Calu3 (cell line): ENCODE measurements at regions not wholly inside any gene's neighbourhood (a gene's known extent, or its start where the extent isn't known, plus 50 kb on each side); places are given as distances from the start of the nearest gene placed in this dataset.

Experiments used
- BruUV-seq: library from RNA; stranded (reverse); fragments of 400-500 nt; replicated peaks from 2 replicates; lab custom pipeline; 2021; lab: Mats Ljungman, UMichigan
- CTCF ChIA-PET: fragments of 300-600 bp; sonication (Branson Sonifier 250); formaldehyde crosslinking; loops from one replicate; lab custom pipeline; 2022; ENCODE audit warnings: antibody characterized with exemption; lab: Charles Lee
- DNase-seq: peaks from one replicate; pipeline ENCODE4 v3.0.0; 2022
- H3K27ac Mint-ChIP-seq: one replicate; pipeline ENCODE4 v1.8.0; 2022; ENCODE audit warnings: mixed read lengths; ENCODE audit not compliant: unreplicated experiment
- H3K27me3 Mint-ChIP-seq: one replicate; pipeline ENCODE4 v1.8.0; 2022; ENCODE audit warnings: mixed read lengths; ENCODE audit not compliant: unreplicated experiment
- H3K36me3 Mint-ChIP-seq: one replicate; pipeline ENCODE4 v1.8.0; 2022; ENCODE audit warnings: mild to moderate bottlenecking, moderate library complexity, mixed read lengths; ENCODE audit not compliant: insufficient read depth, unreplicated experiment
- H3K4me1 Mint-ChIP-seq: one replicate; pipeline ENCODE4 v1.8.0; 2022; ENCODE audit warnings: mild to moderate bottlenecking, low read depth, mixed read lengths; ENCODE audit not compliant: unreplicated experiment
- H3K4me3 Mint-ChIP-seq: one replicate; pipeline ENCODE4 v1.8.0; 2022; ENCODE audit warnings: mild to moderate bottlenecking, low read depth, moderate library complexity, mixed read lengths; ENCODE audit not compliant: unreplicated experiment
- H3K9me3 Mint-ChIP-seq: one replicate; pipeline ENCODE4 v1.8.0; 2022; ENCODE audit warnings: low read depth, mixed read lengths; ENCODE audit not compliant: unreplicated experiment
- CTCF ChIP-seq: fragments of 200-600 bp; IDR thresholded peaks from one replicate; pipeline ENCODE4 v1.8.0; 2022; ENCODE audit warnings: antibody characterized with exemption; ENCODE audit not compliant: unreplicated experiment
- intact Hi-C: fragments of 100-400 bp; cut with micrococcal nuclease; formaldehyde crosslinking; loops from one replicate; pipeline ENCODE4 v1.10.0; 2022; ENCODE audit not compliant: unreplicated experiment

- Mint-ChIP-seq H3K36me3 (no peaks in the 10 kb centered on the region), H3K4me3 (no peak overlapping the region), H3K9me3 (peaks cover 10% of the 10 kb centered on the region), H3K27me3 (no peaks in the 10 kb centered on the region), H3K4me1 (no peaks in the 10 kb centered on the region), H3K27ac (no peak overlapping the region)
- no TSS peak for BruUV-seq
- TF ChIP-seq CTCF, result no peak
- DNase-seq, result no peak
- intact Hi-C loops, result no loop called here
- CTCF ChIA-PET, result interaction anchor here (0.5 kb wide), 1 partner anchor 661 kb away, joined by 4 read pairs; no protein-coding TSS in a partner anchor
These were observed 56.5 kb upstream of the EEPD1 start for GRCh38 chr7:36096460-36097095.

- TF ChIP-seq CTCF, result no peak
- DNase-seq, result no peak
- Mint-ChIP-seq H3K27me3 (no peaks in the 10 kb centered on the region), H3K4me1 (no peaks in the 10 kb centered on the region), H3K4me3 (no peak overlapping the region), H3K9me3 (peaks cover 10% of the 10 kb centered on the region), H3K27ac (no peak overlapping the region), H3K36me3 (no peaks in the 10 kb centered on the region)
- no TSS peak for BruUV-seq
- CTCF ChIA-PET, result interaction anchor here (0.7 to 0.8 kb wide), 2 partner anchors 11 to 31 kb away, joined by 3 read pairs; no protein-coding TSS in a partner anchor
- intact Hi-C loops, result no loop called here
These were observed 55.0 kb upstream of the EEPD1 start for GRCh38 chr7:36098096-36098495.

DNA sequence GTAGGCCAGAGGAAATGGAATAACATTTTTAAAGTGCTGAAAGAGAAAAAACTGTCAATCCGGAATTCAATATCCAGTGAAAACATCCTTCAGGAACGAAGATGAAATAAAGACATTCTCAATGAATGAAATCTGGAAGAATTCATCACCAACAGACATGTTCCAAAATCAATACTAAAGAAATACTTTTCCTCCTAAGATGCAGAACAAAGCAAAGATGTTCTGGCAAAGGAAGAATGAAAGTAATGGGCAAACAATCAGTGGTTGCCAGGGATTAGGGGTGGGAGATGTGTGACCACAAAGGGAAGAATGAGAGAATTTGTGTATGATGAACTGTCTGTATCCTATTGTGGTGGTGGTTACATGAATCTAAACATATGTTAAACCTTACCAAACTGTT lies 52.8 kb upstream of the EEPD1 start:
- Mint-ChIP-seq H3K9me3 (peaks cover 10% of the 10 kb centered on the region), H3K4me1 (no peaks in the 10 kb centered on the region), H3K36me3 (no peaks in the 10 kb centered on the region), H3K4me3 (no peak overlapping the region), H3K27ac (no peak overlapping the region), H3K27me3 (no peaks in the 10 kb centered on the region)
- BruUV-seq, result no TSS peak
- CTCF ChIA-PET, result no interaction called here
- DNase-seq, result no peak
- TF ChIP-seq CTCF, result no peak
- intact Hi-C loops, result no loop called here

DNA sequence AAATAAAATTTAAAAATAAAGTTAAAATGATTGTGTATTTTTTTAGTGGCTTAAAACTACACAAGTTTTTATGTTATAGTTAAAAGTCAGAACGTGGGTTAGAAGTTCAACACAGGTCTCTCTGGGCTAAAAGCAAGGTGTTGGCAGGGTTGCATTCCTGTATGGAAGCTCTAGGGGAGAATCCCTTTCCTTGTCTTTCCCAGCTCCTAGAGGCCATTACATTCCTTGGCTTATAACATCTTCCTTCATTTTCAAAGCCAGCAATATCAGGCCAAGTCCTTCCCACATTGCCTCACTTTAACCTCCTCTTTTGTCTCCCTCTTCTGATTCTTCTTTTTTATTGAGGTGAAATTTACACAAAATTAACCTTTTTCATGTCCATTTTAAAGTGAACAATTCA lies 52.4 kb upstream of the EEPD1 start:
- BruUV-seq, result no TSS peak
- Mint-ChIP-seq H3K4me3 (no peak overlapping the region), H3K36me3 (no peaks in the 10 kb centered on the region), H3K4me1 (no peaks in the 10 kb centered on the region), H3K9me3 (peaks cover 10% of the 10 kb centered on the region), H3K27me3 (no peaks in the 10 kb centered on the region), H3K27ac (no peak overlapping the region)
- DNase-seq, result no peak
- no peak for TF ChIP-seq CTCF
- intact Hi-C loops, result no loop called here
- CTCF ChIA-PET, result no interaction called here
